Heart left ventricle (tissue), 13 donors: ENCODE measurements at regions not wholly inside any gene's neighbourhood (a gene's known extent, or its start where the extent isn't known, plus 50 kb on each side); places are given as distances from the start of the nearest gene placed in this dataset.

Experiments used
- POLR2A ChIP-seq, 2 donors: fragments of 450-650 bp; IDR thresholded peaks; one replicate each; pipeline ENCODE4 v1.6.1; 2017; ENCODE audit warnings: antibody characterized with exemption in 2 of 2, mild to moderate bottlenecking in 2 of 2, moderate library complexity in 2 of 2
- TF ChIP-seq, protein P1 (sequence below), 12 donors: fragments of 200-600 bp; sonication (generic) in 4 of 12; IDR thresholded peaks; one replicate each; pipeline versions ENCODE4 v1.5.0 to v1.8.0; 2018 to 2022; ENCODE audit warnings: antibody characterized with exemption in 12 of 12, mild to moderate bottlenecking in 5 of 12
- donor health status: ischemic (EF 13 %, LVEDD 7.1; RV severe dilation, severe dysfunction).
- donor health status: DM: no; HTN: yes; CAD: no.
- donor health status: DM: no; HTN: no; CAD: no.
- donor health status: ischemic (EF 25% LVEDD 6.9; RV normal size, moderate dysfunction).
- donor health status: ischemic (EF 25% LVEDD 5.7; RV mildly dilated, moderate dysfunction).
- donor health status: ischemic (EF 35%, LVEDD 5.7; RV mildly dilated, moderate dysfunction).
- donor health status: nonischemic (EF 11% LVEDD 7.7; RV severe dilation, severe dysfunction).
- donor health status: DM: yes; HTN: yes; CAD: no.
- donor health status: PGD.
- donor health status: ischemic (EF 29% LVEDD 5.4; RV normal size, mild dysfunction).
- donor health status: nonischemic (EF 23%, LVEDD 6.1; RV moderate dilation, normal function).

DNA sequence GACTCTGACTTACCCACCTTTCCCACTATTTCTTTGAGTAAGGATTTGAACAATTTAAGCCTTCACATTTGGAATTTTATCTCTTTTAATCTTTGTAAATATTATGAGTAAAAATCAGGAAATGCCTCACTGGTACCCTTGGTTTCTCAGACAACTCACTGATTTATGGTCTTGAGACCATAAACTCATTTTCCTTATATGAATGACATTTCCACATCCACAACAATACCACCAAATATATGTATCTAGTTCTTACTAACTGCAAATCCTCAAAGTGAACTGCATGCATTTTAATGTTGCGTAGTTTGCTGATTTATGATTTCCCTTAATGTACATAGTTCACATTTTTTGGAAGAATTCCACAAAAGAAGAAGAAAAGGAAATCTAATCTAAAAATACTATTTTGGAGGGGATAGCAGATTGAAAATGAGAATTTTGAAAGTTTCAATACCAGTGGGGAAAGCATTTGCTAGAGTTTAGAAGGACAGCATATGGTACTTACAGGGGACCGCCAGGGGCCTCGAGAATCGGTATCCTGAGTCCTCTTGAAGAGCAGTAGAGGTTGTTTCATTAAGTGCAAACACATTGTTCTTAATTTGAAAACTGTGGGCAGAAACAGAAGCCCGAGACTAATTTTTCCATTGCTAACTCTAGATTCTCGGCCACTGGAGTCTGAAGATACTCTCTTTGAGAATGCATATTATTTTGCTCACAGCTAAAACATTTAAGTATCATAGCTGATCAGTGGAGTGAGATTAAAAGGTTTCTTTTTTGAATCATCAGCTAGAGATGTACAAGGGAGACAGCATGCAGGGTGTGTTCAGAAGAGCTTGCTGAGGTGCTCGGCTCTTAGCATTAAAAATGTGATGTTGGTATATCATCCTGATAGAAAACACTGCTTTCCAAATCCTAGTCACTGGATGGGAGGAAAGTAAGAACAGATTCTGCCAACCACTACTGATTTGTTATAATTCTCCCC lies 964.0 kb downstream of the GATA3 start:
- TF ChIP-seq, protein P1, sequence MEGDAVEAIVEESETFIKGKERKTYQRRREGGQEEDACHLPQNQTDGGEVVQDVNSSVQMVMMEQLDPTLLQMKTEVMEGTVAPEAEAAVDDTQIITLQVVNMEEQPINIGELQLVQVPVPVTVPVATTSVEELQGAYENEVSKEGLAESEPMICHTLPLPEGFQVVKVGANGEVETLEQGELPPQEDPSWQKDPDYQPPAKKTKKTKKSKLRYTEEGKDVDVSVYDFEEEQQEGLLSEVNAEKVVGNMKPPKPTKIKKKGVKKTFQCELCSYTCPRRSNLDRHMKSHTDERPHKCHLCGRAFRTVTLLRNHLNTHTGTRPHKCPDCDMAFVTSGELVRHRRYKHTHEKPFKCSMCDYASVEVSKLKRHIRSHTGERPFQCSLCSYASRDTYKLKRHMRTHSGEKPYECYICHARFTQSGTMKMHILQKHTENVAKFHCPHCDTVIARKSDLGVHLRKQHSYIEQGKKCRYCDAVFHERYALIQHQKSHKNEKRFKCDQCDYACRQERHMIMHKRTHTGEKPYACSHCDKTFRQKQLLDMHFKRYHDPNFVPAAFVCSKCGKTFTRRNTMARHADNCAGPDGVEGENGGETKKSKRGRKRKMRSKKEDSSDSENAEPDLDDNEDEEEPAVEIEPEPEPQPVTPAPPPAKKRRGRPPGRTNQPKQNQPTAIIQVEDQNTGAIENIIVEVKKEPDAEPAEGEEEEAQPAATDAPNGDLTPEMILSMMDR (IDR thresholded peaks at IDR 0.05): no peak
- TF ChIP-seq POLR2A (IDR thresholded peaks at IDR 0.05): no peak
